H9 (cell line): ENCODE measurements at regions not wholly inside any gene's neighbourhood (a gene's known extent, or its start where the extent isn't known, plus 50 kb on each side); places are given as distances from the start of the nearest gene placed in this dataset.

Experiments
- DNase-seq: peaks from one replicate; pipeline ENCODE4 v3.0.0-alpha.2; 2017
- H2AFZ ChIP-seq: one replicate; pipeline ENCODE4 v1.6.1; 2013; ENCODE audit warnings: mild to moderate bottlenecking, low read length, control low read depth, moderate library complexity
- H2AK5ac ChIP-seq: 2 replicates; pipeline ENCODE4 v1.6.1; 2013; ENCODE audit warnings: low read length, control low read depth, mixed read lengths; ENCODE audit not compliant: insufficient read length
- H2BK120ac ChIP-seq: one replicate; pipeline ENCODE4 v1.6.1; 2013; ENCODE audit warnings: low read depth, mild to moderate bottlenecking, low read length, control low read depth, inconsistent platforms; ENCODE audit not compliant: poor library complexity, severe bottlenecking
- H2BK12ac ChIP-seq: 2 replicates; pipeline ENCODE4 v1.6.1; 2013; ENCODE audit warnings: low read length, control low read depth, mixed read lengths, low read depth; ENCODE audit not compliant: insufficient read length
- H2BK15ac ChIP-seq: 2 replicates; pipeline ENCODE4 v1.6.1; 2013; ENCODE audit warnings: low read depth, low read length, control low read depth
- H2BK20ac ChIP-seq: one replicate; pipeline ENCODE4 v1.6.1; 2013; ENCODE audit warnings: low read depth, mild to moderate bottlenecking, low read length, control low read depth, inconsistent platforms; ENCODE audit not compliant: poor library complexity, severe bottlenecking
- H2BK5ac ChIP-seq: 2 replicates; pipeline ENCODE4 v1.6.1; 2013; ENCODE audit warnings: low read length, control low read depth, mixed read lengths; ENCODE audit not compliant: insufficient read length
- H3K14ac ChIP-seq: 2 replicates; pipeline ENCODE4 v1.6.1; 2013; ENCODE audit warnings: low read length, control low read depth; ENCODE audit not compliant: insufficient read depth
- H3K18ac ChIP-seq: 2 replicates; pipeline ENCODE4 v1.6.1; 2013; ENCODE audit warnings: low read depth, mild to moderate bottlenecking, mixed read lengths, low read length, control low read depth; ENCODE audit not compliant: insufficient read length
- H3K23ac ChIP-seq: 2 replicates; pipeline ENCODE4 v1.6.1; 2013; ENCODE audit warnings: low read length, control low read depth, mixed read lengths, low read depth; ENCODE audit not compliant: insufficient read length
- H3K23me2 ChIP-seq: 2 replicates; pipeline ENCODE4 v1.6.1; 2013; ENCODE audit warnings: low read depth, mild to moderate bottlenecking, mixed read lengths, low read length, control low read depth; ENCODE audit not compliant: insufficient read length, poor library complexity, severe bottlenecking
- H3K27ac ChIP-seq: 2 replicates; pipeline ENCODE4 v1.5.1; 2013; ENCODE audit warnings: low read length, control low read depth, mixed read lengths, low read depth; ENCODE audit not compliant: insufficient read length
- H3K27me3 ChIP-seq: 2 replicates; pipeline ENCODE4 v1.6.1; 2013; ENCODE audit warnings: low read length, control low read depth, inconsistent platforms; ENCODE audit not compliant: insufficient read depth
- H3K4ac ChIP-seq: 2 replicates; pipeline ENCODE4 v1.6.1; 2013; ENCODE audit warnings: low read depth, mild to moderate bottlenecking, control low read depth, inconsistent platforms, low read length, moderate library complexity
- H3K4me1 ChIP-seq: 2 replicates; pipeline ENCODE4 v1.6.1; 2013; ENCODE audit warnings: low read length, control low read depth, inconsistent platforms; ENCODE audit not compliant: insufficient read depth
- H3K4me2 ChIP-seq: 2 replicates; pipeline ENCODE4 v1.6.1; 2013; ENCODE audit warnings: low read length, control low read depth, mixed read lengths; ENCODE audit not compliant: insufficient read length, insufficient read depth
- H3K56ac ChIP-seq: 2 replicates; pipeline ENCODE4 v1.6.1; 2013; ENCODE audit warnings: low read depth, mild to moderate bottlenecking, mixed read lengths, low read length, control low read depth; ENCODE audit not compliant: insufficient read length
- H3K79me1 ChIP-seq: 2 replicates; pipeline ENCODE4 v1.6.1; 2013; ENCODE audit warnings: low read depth, mild to moderate bottlenecking, moderate library complexity, low read length, control low read depth, inconsistent platforms; ENCODE audit not compliant: insufficient read depth, poor library complexity, severe bottlenecking
- H3K79me2 ChIP-seq: 2 replicates; pipeline ENCODE4 v1.6.1; 2013; ENCODE audit warnings: low read length, control low read depth, inconsistent platforms; ENCODE audit not compliant: insufficient read depth
- H3K9ac ChIP-seq: 2 replicates; pipeline ENCODE4 v1.6.1; 2013; ENCODE audit warnings: low read length, control low read depth, mixed read lengths; ENCODE audit not compliant: insufficient read length; ENCODE audit errors: extremely low read depth
- H3K9me3 ChIP-seq: one replicate; pipeline ENCODE4 v1.6.1; 2013; ENCODE audit warnings: low read depth, low read length, inconsistent platforms; ENCODE audit not compliant: control insufficient read depth
- H3T11ph ChIP-seq: one replicate; pipeline ENCODE4 v1.6.1; 2013; ENCODE audit warnings: mild to moderate bottlenecking, low read length, control low read depth, inconsistent platforms
- H4K20me1 ChIP-seq: one replicate; pipeline ENCODE4 v1.6.1; 2013; ENCODE audit not compliant: control insufficient read depth, insufficient read length, insufficient read depth
- H4K5ac ChIP-seq: 2 replicates; pipeline ENCODE4 v1.6.1; 2013; ENCODE audit warnings: low read depth, mild to moderate bottlenecking, mixed read lengths, low read length, control low read depth; ENCODE audit not compliant: insufficient read length
- H4K8ac ChIP-seq: replicated peaks from 2 replicates; pipeline ENCODE4 v1.6.1; 2013; ENCODE audit warnings: low read length, control low read depth, mixed read lengths, low read depth; ENCODE audit not compliant: insufficient read length
- H4K91ac ChIP-seq: 2 replicates; pipeline ENCODE4 v1.6.1; 2013; ENCODE audit warnings: low read depth, mild to moderate bottlenecking, moderate library complexity, mixed read lengths, low read length, control low read depth; ENCODE audit not compliant: insufficient read length
- H3K27ac Mint-ChIP-seq, 3 experiments: 2 replicates in 2 of 3; 3 replicates in 1 of 3; pipeline ENCODE4 v1.8.0; 2020 to 2021; ENCODE audit warnings: mixed read lengths in 3 of 3, mild to moderate bottlenecking in 1 of 3, moderate library complexity in 1 of 3
- H3K27me3 Mint-ChIP-seq: 2 replicates; pipeline ENCODE4 v1.8.0; 2021; ENCODE audit warnings: low read depth, mild to moderate bottlenecking, moderate library complexity, mixed read lengths
- H3K36me3 Mint-ChIP-seq, 3 experiments: 2 replicates in 2 of 3; 3 replicates in 1 of 3; pipeline ENCODE4 v1.8.0; 2020 to 2021; ENCODE audit warnings: low read depth in 3 of 3, mixed read lengths in 3 of 3; ENCODE audit not compliant: insufficient read depth in 1 of 3
- H3K4me1 Mint-ChIP-seq, 2 experiments: 2 replicates each; pipeline ENCODE4 v1.8.0; 2020; ENCODE audit warnings: mixed read lengths in 2 of 2
- H3K4me3 Mint-ChIP-seq, 2 experiments: 2 replicates in 1 of 2; 3 replicates in 1 of 2; pipeline ENCODE4 v1.8.0; 2020 to 2021; ENCODE audit warnings: mild to moderate bottlenecking in 2 of 2, mixed read lengths in 2 of 2, moderate library complexity in 1 of 2
- H3K9me3 Mint-ChIP-seq, 2 experiments: 2 replicates in 1 of 2; 3 replicates in 1 of 2; pipeline ENCODE4 v1.8.0; 2020; ENCODE audit warnings: mild to moderate bottlenecking in 2 of 2, mixed read lengths in 2 of 2, moderate library complexity in 1 of 2
- WGBS: extraction: QIAGEN DNeasy Blood & Tissue Kit; methylation state at CpG from one replicate; pipeline ENCODE4 v1.1.7; 2013; ENCODE audit warnings: missing lambda C conversion rate, low lambda C conversion rate, mixed read lengths; ENCODE audit not compliant: insufficient read length; ENCODE audit errors: extremely low coverage; 5-methylcytosine and 5-hydroxymethylcytosine counted together
- TF ChIP-seq, protein P1 (sequence below): fragments of 200-600 bp; sonication (generic); conservative IDR thresholded peaks from 3 replicates; pipeline ENCODE4 v1.8.0; 2021; ENCODE audit warnings: antibody characterized with exemption, mild to moderate bottlenecking

DNA sequence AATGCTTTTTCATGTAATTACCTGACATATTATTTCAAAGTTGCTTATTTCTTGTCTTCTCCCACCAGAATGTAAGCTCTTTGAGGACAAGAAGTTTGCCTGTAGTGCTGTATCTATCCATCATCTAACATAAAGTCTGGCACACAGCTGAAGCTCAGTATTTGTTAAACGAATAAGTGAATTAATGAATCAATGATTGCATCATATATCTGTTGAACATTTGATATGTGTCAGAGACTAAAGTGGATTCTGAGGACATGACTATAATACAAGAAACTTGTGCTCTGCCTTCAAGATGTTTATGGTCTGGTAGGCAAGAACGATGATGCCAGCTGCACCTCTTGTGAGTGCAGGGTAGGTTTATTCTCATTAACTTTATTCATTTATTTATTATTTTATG, 115.4 kb upstream of the SCAF11 start:
- no peak overlapping the region for H3K56ac ChIP-seq
- H3K23ac ChIP-seq, result no peak overlapping the region
- DNase-seq, result no peak
- H3K4me1 ChIP-seq, result no peaks in the 10 kb centered on the region
- H4K8ac ChIP-seq, result no peak overlapping the region
- H3K9ac ChIP-seq, result no peak overlapping the region
- no peak overlapping the region for H3K4me3 Mint-ChIP-seq
- H3K79me1 ChIP-seq, result no peaks in the 10 kb centered on the region
- no peaks in the 10 kb centered on the region for H4K20me1 ChIP-seq
- no peak overlapping the region for H2BK120ac ChIP-seq
- H4K5ac ChIP-seq, result no peak overlapping the region
- H4K91ac ChIP-seq, result no peak overlapping the region
- no peak overlapping the region for H2BK12ac ChIP-seq
- no peak overlapping the region for H2BK5ac ChIP-seq
- H2BK20ac ChIP-seq, result no peak overlapping the region
- no peaks in the 10 kb centered on the region for H3K27me3 Mint-ChIP-seq
- H3K23me2 ChIP-seq, result no peaks in the 10 kb centered on the region
- H3T11ph ChIP-seq, result no peak overlapping the region
- H3K4me2 ChIP-seq, result no peak overlapping the region
- H2AFZ ChIP-seq, result no peak overlapping the region
- H3K79me2 ChIP-seq, result no peaks in the 10 kb centered on the region
- H3K9me3 Mint-ChIP-seq, result no peaks in the 10 kb centered on the region; a peak in 1 of 5 replicates
- H3K4ac ChIP-seq, result no peak overlapping the region
- H2AK5ac ChIP-seq, result no peak overlapping the region
- H2BK15ac ChIP-seq, result no peak overlapping the region
- no peak overlapping the region for H3K18ac ChIP-seq
- H3K9me3 ChIP-seq, result no peaks in the 10 kb centered on the region
- H3K4me1 Mint-ChIP-seq, result peaks cover 0 to 4% of the 10 kb centered on the region in 2 experiments; a peak in 2 of 4 replicates
- H3K14ac ChIP-seq, result no peak overlapping the region
- TF ChIP-seq, protein P1, sequence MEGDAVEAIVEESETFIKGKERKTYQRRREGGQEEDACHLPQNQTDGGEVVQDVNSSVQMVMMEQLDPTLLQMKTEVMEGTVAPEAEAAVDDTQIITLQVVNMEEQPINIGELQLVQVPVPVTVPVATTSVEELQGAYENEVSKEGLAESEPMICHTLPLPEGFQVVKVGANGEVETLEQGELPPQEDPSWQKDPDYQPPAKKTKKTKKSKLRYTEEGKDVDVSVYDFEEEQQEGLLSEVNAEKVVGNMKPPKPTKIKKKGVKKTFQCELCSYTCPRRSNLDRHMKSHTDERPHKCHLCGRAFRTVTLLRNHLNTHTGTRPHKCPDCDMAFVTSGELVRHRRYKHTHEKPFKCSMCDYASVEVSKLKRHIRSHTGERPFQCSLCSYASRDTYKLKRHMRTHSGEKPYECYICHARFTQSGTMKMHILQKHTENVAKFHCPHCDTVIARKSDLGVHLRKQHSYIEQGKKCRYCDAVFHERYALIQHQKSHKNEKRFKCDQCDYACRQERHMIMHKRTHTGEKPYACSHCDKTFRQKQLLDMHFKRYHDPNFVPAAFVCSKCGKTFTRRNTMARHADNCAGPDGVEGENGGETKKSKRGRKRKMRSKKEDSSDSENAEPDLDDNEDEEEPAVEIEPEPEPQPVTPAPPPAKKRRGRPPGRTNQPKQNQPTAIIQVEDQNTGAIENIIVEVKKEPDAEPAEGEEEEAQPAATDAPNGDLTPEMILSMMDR, result no peak
- WGBS, result no CpG with 5 or more reads among the region's 2 CpGs
- H3K27me3 ChIP-seq, result no peaks in the 10 kb centered on the region
- no peaks in the 10 kb centered on the region for H3K36me3 Mint-ChIP-seq
- no peak overlapping the region for H3K27ac ChIP-seq
- no peak overlapping the region for H3K27ac Mint-ChIP-seq
